DMS153 treated with DMSO at 0.1 percent for 48 hours (cell line): ENCODE measurements at regions not wholly inside any gene's neighbourhood (a gene's known extent, or its start where the extent isn't known, plus 50 kb on each side); places are given as distances from the start of the nearest gene placed in this dataset.
A peak's percentile ranks its signal among the peaks of the same experiment; 100 is the strongest.

ENCODE experiments used
- DNase-seq: peaks from one replicate; lab custom pipeline; 2025; ENCODE audit not compliant: unreplicated experiment; lab: John Stamatoyannopoulos, UW

DNA sequence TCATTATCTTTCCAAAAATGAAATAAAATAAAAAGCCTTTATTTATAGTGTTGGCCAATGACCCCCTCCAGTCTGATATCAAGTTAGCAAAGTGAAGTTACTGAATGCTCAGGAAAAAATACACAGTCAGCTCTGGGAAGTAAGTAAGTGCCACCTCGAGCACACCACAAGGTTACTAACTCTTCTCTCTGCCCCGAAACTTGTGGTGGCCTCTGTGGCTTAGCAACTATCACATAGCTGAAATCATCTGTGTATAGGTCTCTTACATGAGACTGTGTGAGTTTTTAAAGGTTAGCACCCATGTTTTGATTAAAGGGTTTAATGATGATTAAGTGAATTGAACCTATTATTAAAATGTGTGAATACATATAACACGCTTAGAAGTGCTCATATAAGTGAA lies 161.4 kb upstream of the KLF4 start:
- DNase-seq = no peak

DNA sequence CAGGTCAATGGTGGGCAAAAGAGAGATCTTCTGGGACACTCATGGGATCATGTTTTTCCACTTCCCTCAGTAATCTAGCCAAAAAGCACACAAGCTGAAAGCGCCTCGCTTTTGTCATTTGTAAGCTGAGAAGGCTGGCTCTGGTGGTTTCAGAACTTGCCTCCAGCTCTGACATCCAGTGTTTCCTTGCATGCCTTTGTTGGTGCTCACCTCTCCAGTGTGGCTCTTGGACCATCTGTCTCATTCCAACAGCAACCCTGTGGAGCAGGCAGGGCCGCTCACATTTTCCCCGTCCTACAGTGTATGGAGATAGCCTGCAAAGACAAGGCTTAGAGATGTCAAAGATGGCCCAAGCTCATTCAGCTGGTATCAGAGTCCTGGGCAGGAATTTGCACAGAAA lies 160.8 kb upstream of the KLF4 start:
- no peak for DNase-seq

DNA sequence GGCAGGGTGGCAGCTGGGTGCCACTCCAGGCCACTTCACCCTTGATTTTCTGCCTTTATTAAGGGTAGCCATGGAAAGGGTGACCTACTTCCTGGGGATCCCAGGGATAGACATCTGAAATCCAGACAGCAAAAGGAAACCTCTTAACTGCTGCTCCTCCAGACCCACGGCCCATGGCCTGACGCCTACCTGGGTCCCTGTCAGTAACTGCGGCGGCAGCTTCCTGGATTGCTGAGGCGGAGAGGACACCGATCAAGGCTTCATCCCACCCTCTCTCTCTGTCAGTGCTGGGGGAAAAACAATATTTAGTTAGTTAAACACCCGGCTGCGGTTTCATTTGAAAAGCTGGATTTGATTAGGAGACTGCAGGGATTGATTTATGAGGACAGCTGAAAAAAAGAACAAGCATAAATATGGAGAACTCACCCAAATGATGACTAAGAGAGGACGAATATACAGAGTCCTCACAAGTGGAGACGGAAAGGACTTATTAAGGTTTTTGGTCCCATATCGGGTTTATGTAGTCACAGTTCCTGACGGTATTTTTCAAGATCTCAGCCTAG lies 158.7 kb upstream of the KLF4 start:
- no peak for DNase-seq

DNA sequence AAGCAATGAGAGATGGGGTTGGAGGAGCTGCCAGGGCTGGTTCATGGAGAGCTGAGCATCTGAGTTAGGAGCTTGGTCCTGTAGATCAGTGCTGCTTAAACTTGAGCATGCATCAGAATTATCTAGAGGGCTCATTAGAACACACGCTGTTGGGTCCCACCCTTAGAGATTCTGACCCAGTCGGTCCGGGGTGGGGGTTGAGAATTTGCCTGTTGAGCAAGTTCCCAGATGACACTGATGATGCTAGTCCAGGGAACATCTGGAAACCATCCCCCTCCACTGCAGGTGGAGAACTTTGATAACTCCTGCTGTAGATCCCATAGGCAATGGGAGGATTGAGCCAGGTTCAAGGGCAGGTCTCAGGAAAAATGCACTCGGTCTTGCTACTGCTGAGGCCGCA lies 158.0 kb upstream of the KLF4 start:
- no peak for DNase-seq

DNA sequence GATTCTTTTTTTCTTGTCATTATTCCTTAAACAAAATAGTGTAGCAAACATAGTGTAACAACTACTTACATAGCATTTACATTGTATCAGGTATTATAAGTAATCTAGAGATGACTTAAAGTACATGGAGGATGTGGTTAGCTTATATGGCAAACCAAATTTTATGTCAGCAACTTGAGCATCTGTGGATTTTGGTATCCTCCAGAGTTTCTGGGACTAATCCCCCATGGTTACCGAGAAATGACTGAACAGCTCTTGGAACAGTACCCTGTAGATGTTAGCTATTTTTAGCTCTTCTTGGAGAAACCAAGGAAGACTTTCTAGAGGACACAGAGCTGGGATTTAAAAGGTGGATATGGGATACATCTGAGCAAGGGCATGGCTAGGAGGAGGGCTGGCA lies 157.6 kb upstream of the KLF4 start:
- DNase-seq = no peak

DNA sequence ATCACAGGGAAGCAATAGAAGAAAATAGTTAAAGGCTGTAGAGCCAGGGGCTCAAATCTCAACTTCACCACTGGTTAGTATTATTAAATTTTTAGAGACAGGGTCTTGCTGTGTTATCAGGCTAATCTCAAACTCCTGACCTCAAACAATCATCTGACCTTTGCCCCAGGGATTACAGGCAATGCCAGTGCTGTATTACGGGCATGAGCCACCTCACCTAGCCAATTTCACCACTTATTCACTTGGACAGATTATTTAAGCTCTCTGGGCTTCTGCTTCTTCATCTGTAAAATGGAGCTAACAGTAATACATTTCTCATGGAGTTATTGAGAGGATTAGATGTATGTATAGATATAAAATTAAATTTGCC lies 155.9 kb upstream of the KLF4 start:
- DNase-seq = no peak

DNA sequence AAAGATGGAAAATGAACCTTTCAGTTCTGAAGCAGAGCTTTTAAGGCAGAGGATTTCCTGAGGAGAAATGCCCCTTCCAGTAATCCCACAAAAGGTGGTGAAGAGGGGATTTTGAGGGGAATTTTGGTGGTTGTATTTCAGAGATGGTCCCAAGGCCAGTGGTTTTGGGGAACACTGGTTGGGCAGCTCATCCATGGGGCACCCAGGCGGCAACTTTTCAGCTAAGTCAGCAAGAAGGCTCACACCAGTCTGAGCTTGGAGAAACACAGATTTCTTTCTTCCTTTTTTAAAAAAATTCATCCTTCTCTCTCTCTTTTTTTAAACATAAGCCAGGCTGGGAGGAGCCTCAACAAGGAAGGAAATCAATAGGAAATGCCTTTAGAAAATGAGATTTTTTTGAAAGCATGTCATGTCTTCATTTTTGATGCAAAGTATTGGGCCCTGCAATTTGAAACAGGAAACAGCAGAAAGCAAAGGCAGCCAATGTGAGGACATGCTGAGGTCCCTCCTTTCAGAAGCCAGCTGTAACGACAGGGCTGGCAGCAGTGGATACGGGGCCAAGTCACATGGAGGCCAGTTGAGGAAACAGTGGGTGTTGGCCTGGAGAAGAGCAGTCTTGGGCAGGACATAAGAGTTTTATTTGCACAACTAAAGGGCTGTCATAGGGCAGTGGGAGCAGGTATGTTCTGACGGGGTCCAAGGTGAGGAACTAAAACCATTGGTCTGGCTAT lies 155.3 kb upstream of the KLF4 start:
- no peak for DNase-seq

DNA sequence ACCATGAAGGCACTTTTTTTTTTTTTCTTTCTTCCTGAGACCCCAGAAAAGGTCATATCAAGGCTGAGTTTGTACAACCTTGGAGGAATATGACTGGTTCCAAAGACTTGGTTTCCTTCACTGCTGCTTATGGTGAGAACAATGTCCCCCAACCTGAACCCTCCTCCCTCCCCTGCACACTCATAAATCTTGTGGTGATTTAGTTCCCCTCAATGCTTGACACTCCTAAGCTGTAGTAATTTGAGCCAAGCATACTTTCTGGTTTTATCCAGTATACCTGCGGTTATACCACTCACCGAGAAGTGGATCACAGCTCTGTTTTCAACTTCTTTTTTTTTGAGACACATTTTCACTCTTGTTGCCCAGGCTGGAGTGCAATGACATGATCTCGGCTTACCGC lies 149.9 kb upstream of the KLF4 start:
- peak; percentile 24 for DNase-seq

DNA sequence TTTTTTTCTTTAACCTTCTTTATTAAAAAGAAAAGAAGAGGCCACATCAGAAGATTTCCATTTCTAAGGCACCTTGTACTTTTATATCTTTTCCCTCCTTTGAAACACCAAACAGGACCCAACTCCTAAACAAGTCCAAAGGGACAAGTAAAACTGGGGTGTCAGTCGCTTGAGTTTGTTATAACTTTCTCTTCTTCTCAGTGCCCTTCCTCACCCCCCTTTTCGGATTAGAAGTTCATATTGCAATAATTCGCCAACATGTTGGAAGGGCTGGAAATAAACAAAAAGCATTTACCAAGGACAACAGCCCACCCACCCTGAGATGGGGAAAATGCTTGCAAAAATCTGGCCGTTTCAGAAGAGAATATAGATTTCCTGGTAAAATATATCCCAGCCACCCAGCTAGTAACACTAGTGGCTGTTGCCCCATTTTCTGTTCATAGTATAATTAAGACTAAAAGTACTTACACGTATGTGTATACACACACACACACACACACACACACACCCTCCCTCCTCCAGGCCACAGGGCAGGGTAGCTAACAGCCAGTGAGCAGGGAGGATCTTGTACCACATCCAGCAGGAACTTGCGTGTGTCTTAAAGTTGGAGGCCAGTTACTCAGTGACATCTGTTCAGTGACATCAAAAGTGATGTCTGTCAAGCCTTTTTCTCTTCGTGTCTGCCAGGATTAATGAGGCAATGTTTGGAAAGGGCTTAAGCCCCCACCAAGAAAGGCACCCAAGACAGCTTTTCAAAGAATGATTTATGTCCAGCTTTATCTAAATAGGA lies 149.1 kb upstream of the KLF4 start:
- DNase-seq = peak; percentile 25

DNA sequence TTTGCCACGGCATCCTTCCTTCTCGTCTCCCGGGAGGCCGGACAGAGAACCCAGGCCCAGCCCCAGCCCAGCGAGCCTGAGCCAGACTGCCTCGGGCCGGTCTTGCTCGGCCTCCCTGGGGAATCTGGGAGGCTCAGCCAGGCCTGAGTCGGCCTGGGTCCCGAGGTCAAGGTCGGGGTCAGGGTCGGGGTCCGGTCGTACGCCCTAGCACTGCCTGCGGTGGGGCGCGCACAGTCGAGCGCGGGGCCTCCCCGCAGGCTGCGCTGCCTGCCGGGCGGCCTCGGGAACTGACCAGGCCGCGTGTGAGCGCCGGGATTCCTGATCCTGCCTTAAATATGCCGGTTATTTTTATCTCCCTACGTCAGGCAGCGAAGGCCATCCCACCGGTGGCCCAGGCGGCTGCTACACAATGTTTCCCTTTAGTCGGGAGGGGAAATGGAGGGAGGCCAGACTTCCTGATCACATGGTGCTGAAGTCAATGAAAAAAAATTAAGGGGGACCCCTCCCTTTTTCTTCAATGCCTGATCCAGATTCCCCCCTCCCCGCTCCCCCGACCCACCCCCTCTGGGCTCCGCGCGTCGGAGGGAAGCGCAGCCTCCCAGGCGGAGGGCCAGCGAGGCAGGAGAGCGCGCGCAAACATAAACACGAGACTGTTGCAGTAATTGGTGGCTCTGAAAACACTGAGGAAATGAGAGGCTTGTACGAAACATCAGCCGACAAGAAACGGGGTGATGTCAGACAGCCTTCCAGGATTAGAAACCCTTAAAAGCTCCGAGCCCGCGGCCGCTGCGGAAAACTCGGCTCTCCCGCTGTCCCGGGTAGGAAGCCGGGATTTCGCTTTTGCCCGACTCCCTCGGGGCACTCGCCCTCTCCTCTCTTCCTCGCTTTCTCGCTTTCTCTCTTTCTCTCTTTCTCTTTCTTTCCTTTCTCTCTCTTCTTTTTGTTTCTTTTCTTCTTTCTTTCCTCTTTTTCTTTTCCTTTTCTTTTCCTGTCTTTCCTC lies 148.2 kb upstream of the KLF4 start:
- DNase-seq = peak; percentile 38

DNA sequence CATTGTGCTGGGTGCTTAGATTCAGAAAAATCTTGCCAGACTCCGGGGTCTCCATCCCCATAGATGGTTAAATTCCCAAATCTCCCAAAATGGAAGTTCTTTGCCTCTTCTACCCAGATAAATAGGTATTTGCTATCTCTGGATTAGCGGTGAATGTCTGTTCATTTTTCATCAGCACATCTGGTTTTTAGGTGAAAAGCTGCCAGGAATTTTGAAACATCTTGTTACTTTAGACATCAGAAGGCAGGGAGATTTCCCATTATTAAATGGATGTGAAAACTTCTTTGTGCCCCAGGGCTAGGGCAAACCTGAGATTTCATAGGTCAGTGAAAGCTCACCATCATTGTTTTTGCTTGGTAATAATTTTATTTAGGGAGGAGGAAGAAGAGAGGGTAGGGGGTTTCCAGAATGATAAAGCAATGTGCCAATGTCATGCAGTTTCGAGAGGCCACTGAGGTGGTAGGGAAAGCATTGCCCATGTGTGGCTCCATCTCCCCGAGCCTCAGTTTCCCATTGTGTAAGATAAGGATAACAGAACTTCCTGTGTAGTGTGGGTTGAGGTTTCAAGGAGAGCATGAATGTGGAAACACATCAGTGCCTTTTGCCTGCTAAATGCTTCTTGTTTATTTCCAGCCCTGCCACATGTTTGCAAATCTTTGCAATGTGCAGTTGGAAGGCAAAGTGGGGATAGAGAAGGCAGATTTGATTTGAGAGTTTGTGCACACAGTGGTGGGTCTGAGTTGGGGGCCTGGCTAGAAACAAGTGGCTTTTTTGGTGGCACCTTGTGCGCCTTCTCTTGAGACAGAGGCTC lies 147.2 kb upstream of the KLF4 start:
- no peak for DNase-seq

DNA sequence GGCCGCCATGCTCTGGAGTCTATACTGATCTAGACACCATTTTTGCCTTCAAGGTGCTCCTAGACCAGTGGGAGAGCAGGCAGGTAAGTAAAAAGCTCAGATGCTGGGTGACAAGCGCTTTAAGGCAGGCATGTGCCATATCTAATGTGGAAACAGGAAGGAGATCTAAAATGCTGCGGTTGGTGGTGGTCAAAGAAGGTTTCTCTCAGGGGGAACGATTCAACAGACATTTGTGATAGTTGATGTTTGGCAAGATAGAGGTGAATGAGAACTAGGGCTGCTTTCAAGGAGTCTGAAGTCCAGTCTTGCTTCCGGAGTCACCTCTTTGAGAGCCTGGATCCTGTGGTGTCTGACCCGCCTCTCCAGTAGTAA lies 146.2 kb upstream of the KLF4 start:
- no peak for DNase-seq

DNA sequence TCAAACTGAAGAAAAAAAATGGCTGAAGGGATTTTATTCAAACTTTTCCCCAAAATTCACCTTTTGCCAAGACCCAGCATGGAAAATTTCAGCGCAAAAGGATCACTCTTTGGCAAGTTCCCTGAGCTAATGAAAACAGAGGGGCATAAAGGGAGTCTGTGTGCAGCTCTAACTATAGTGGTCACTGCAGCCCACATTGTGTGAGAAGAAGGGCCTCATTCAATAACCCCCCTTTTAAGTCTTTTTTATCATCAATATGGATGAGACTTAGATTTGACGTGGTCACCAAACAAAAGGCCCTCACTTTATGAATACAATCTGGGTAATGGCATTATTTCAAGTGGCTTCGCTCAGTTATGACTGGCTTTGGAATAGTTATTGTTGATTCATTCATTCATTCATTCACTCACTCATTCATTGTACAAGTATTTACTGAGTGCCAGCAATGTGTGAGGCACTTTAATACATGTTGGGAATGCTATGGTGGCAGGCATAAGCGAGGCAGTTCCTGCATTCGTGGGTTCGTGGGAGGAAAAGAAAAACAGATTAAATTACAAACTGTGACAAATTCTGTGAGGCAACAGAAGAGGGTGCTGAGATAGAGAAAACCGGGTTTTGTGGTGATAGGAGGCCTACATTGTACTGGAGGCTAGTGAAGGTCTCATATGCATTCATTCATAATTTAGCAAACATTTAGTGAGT lies 145.7 kb upstream of the KLF4 start:
- no peak for DNase-seq

DNA sequence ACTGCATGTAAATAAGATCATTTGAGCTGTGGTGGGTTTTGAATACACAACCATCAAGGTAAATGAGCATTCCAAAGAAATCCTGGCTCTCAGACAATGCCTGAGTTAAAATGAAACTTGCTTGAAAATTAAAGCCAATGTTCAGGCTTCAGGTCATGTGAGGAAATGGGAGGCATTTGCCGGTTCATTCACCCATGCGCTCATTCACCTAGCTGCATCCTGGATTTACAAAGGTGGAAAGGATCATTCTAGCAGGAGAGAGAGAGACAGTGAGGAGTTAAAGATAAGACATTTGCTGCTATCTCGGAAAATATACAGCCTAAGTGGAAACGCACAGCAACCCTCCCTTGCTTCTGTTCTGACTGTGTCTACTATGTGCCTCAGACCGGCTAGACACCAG lies 143.8 kb upstream of the KLF4 start:
- no peak for DNase-seq

DNA sequence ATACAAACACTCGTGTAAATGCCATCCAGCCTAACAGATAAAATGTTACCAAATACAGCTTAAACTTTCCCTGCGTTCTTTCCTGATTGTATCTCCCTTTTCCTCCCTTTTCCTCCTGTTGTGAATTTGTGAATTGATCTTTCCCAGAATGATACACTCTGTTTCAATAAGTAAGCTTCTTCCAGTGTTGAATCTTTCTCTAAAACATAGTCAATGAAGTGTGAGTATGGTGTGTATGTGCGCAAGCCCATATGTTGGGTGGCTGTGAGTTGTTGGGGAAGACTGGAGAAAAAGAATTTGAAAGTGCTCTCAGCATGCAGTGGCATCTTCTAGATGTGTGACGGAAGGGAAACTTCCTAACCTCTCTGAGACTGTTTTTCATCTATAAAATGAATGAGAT lies 143.1 kb upstream of the KLF4 start:
- DNase-seq = no peak

DNA sequence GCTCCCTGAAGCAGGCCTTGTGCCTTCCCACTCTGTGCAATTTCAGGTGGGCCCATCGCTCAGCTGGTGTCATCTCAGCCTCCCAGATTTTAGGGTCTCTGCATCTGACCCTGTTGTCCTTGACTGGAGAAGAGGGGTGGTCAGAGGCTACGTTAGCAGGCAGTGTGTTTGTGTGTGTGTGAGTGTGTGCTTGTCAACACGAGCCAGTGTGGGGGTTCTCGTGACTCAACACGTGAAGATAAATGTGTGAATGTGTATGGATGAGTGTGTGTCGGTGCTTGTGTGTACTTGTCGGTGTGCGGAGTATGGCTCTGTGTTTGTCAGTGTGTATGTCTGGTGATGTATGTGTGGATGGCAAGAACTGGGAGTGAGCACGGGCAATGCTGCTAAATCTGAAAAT lies 142.6 kb upstream of the KLF4 start:
- no peak for DNase-seq

DNA sequence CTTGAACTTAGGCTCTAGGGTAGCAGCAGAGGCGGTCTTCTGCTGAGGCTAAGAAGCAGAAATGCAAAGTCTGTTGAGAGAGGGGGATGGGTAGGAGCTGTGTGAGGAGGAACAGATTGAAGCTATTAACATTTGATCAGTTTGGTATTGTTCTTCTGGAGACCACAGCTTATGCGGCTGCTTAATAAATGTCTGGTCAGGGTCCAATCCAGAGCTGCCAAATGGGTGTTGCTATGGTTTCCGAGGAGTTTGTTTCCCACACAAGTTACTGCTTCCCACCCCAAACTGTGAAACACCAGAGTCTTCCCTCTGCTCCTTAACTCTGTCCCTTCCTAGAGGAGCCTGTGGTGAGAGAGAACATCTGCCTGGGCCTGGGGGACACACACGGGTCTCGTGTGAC lies 142.2 kb upstream of the KLF4 start:
- DNase-seq = no peak

DNA sequence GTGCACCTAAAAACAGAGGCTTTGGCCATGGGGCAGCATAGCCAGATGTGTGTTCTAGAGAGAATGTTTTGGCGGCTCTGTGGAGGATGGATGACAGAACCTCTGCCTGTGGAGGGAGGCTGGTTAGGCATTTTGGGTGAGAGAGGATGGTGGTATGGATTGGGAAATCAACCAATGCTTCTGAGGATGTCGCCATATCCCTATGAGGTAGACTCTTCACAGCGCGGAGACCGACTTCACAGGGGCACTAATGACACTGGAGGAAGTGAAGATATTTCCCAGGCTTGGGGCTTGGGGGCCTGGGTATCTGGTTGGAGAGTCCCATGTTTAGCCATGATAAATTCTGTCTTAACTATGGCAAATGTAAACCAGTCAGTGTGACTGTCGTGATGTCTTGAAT lies 140.6 kb upstream of the KLF4 start:
- no peak for DNase-seq

DNA sequence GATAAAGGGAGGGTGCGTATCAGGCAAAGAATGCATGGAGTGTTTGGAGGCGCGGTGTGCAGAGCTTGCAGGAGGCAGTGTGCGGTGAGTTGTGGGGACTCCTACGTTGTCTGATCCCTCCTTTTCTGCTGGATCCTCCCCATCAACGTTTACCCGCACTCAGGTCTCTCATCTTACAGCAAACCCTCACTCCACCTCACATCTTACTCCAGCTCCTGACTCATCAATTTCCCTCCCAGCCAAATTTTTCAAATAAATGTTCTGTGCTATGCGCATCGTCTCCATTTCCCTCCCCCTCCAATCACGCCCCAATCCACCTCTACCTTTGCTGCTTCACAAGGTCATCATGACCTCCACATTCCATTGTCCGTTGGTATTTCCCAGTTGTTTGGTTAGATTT lies 138.9 kb upstream of the KLF4 start:
- DNase-seq = no peak

DNA sequence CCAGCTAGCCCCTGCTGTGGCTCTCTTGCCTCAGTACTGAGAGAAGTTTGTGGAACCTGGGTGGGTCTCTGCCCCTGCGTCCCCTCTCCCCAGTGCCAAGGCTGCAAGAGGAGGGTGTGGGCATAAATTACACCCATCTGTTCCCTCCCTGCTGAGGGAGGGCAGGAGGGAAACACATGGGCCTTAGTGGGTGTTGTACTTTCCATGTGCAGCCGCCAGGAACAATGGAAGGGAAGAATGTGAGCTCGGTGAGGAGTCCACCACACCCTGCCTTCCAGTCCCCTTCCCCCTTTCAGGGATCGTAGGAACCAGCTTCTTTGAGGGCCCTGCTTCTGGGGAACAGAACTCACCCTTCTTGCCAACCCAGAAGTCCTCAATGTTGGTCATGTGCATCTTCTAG lies 138.2 kb upstream of the KLF4 start:
- DNase-seq = no peak
